ENCODE measurements at regions not wholly inside any gene's neighbourhood (a gene's known extent, or its start where the extent isn't known, plus 50 kb on each side); places are given as distances from the start of the nearest gene placed in this dataset.
A peak's percentile ranks its signal among the peaks of the same experiment; 100 is the strongest.

- DNase-seq: peak; percentile 12
These were observed 224.9 kb downstream of the SNX18 start for GRCh38 chr5:54742417-54742891.

DNA sequence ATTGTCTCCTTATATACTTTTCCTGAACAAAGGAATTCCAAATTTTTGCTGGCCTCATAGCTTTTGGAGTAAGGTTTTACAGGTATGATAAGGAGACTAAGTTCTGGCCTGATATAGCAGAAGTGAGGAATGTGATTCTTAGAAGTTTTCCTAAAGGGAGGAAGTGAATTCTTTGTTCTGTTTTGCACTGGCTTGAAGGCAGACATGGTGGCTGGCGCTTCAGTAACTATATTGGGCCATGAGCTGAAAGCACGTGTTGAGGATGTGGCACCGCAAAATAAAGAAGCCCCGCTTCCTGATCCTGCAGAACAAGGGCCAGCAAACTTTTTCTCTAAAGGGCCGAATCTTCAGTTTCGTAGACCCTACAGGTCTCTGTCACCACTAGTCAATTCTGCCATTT, 224.2 kb downstream of the SNX18 start:
- DNase-seq: no peak

DNA sequence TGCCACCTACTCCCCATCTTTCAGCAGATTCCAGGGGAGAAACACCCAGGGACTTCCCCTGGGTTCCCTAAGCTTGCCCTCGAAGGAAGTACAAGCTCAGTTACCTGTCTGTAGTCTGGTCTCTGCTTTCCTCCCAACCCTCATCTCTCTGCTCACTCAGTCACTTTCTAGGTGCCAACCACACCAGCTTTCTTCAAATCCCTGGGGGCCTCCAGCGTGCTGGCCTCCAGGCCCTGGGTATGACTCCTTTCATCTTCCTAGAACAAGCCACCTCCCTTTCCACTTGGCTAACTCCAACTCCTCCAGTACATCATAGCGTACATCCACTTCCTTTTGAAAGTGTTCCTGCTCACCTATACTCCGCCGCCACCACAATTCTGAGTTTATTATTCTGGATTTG, 222.6 kb downstream of the SNX18 start:
- no peak for DNase-seq

- DNase-seq: no peak
These were observed 221.8 kb downstream of the SNX18 start for GRCh38 chr5:54739371-54739770.

DNA sequence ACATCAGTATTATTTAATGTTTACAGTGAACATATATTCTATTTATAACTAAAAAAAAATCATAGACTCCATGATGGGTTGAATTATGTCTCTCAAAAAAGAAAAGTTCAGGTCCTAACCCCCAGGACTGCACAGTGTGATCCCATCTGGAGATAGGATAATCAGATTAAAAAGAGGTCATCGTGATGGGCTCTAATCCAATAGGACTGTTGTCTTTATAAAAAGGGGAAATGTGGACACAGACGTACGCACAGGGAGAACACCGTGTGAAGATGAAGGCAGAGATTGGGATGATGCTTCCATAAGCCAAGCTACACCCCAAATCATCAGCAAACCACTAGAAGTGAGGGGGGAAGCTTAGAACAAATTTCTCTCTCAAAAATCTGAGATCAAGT, 221.4 kb downstream of the SNX18 start:
- DNase-seq: no peak

- peak; percentile 25 for DNase-seq
These were observed 220.8 kb downstream of the SNX18 start for GRCh38 chr5:54738118-54738972.

DNA sequence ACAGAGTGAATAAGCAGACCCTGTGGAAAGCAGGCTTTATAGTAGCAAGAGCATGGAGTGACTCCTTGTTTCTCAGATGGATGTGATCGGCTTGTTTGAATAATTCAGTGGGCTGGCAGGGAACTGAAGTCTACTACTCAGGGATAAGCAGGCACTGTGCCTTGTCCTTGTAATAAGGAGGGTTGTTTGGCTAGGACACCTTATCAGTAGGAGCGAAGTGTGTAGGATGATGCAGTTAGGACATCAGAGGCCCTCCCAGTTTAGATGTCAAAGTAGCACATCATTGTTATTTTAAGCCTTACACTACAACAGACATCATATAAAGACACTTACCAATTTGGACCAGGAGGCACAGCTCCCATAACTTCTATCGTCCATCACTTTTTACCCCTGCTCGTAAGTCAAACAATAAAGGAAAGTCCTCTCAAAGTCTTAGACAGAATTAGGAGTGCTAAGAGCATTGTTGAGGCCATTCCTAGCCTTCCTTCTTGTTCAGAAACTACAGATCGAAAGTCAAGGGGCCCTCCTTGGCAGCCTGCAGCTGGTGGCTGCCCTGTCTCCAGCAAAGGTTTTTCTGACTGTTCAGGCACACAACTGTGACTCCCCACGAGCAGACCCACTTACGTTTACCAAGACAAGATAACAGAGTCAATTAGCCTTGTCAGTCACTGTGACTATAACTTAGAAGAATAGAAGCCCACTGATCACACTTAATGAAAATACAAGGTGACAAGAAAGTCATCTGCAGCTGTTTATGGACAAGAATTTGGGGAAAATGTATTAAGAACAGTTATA, 218.6 kb downstream of the SNX18 start:
- DNase-seq: no peak

DNA sequence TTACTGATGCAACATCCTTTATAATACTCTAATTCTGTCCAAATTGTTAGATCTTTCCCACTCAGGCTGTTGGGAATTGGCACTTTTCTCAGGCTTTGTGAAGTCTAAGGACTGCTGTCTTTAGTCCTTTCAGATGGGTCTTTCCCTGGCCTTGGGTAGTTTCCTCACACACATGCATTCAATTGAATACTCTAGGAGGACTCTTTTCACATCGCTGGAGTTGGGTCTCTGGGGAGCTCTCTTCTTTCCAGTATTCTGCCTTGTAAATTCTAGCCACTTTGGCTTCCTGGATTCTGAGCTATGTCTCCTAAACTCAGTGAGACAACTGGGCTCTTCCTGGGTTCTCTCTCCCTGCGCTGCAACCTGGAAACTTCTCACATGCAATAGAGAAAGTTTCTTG, 215.5 kb downstream of the SNX18 start:
- DNase-seq: no peak

DNA sequence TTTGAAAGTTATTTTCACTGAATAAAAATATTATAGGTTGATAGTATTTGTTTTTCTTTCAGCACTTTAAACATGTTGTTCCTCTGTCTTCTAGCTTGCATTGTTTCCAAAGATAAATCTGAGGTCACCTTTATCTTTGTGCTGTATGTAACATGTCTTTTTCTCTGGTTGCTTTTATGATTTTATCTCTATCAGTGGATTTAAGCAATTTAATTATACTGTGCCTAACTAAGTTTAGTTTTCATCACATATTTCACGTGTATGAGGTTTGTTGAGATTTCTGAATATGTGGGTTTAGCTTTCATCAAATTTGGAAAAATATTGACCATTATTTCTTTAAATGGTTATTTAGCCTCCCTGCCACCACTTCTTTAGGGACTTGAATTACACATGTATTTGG, 214.5 kb downstream of the SNX18 start:
- DNase-seq: no peak

GRCh38 chr5:54728588-54728915, 211.0 kb downstream of the SNX18 start:
- no peak for DNase-seq

GRCh38 chr5:54727874-54728587, 210.5 kb downstream of the SNX18 start:
- DNase-seq: no peak

DNA sequence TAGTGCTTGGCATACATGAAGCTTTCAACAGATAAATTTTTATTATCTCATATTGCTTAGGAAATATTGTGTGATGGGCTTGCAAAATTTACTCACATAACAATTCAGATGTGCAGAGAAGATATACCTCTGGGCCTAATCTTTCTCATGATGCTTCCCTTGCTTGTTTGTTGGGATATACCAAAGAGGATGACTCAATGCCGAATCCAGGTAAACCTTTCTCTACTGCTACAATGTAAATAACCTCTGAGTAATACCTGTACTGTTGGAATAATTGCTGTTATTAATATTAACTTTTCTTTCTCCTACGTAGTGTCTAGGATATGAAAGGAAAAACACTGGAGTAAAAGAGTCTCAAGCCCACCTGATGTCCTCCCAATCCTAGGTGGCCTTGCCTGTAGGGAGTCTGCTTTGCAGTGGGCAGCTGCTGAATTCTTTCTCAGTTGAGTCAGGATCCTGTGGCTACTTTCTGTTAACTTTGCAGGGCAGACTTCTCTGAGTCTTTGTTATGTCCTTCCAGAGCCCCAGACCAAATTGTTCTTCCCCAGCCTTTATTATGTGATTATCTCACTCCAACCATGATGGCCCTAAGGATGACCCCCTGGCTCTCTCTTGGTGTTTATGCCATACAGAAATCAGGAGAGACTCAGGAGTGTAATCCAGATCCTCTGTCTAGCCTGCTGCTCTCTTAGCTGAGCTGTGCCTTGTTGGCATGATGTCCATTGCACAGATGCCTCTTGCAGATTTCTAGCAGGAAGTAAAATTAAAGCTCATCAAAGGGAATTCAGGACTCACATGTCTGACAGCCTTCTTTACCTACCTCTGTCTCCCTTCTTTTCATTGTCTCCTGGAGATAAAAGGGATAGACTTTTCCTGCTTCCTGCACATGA, 208.1 kb downstream of the SNX18 start:
- DNase-seq: no peak

GRCh38 chr5:54722846-54723433, 205.4 kb downstream of the SNX18 start:
- no peak for DNase-seq

GRCh38 chr5:54721951-54722654, 204.5 kb downstream of the SNX18 start:
- DNase-seq: no peak

- peak; percentile 46 for DNase-seq
These were observed 203.6 kb downstream of the SNX18 start for GRCh38 chr5:54721116-54721515.

DNA sequence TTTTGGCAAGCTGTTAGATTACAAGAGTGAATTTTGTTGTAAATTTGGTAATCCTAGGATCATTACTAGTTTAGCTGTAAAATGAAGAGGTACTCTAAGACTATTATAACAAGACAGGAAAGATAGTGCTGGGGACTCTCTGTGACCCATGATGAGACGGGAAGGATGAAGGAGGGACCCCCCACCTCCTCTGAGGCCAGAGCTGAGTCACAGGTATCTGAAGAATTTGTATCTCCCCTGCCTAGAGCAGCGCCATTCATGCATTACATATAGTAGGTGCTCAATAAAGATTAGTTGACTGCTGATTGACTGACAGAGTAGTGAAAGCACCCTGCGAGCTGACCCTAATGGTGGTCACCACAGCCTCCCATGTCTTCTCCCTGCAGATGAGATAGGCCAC, 202.8 kb downstream of the SNX18 start:
- DNase-seq: no peak

GRCh38 chr5:54719384-54720283, 202.1 kb downstream of the SNX18 start:
- DNase-seq: peak; percentile 54

GRCh38 chr5:54718656-54719055, 201.1 kb downstream of the SNX18 start:
- DNase-seq: peak; percentile 88

GRCh38 chr5:54717870-54718269, 200.3 kb downstream of the SNX18 start:
- no peak for DNase-seq

DNA sequence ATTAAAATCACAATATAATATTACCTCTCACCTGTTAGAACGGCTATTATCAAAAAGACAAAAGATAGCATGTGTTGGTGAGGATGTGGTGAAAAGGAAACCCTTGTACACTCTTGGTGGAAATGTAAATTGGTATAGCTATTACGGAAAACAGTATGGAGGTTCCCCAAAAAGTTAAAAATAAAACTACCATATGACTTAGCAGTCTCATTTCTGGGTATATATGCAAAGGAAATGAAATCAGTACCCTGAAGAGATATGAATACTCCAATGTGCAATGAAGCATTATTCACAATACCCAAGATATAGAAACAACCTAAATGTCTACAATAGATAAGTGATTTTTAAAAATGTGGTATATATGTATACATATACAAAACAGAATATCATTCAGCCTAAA, 199.9 kb downstream of the SNX18 start:
- no peak for DNase-seq

Data from tongue (tissue), 1 donor.